EH (cell line): ENCODE measurements at regions not wholly inside any gene's neighbourhood (a gene's known extent, or its start where the extent isn't known, plus 50 kb on each side); places are given as distances from the start of the nearest gene placed in this dataset.
"Not testable (repeated sequence)": the region's sequence is repeated elsewhere in the genome, so short reads cannot be mapped to it uniquely, and the experiment has no call there.

Experiments
- DNase-seq: peaks from one replicate; pipeline ENCODE4 v3.0.0-alpha.2; 2015; ENCODE audit warnings: low read depth

DNA sequence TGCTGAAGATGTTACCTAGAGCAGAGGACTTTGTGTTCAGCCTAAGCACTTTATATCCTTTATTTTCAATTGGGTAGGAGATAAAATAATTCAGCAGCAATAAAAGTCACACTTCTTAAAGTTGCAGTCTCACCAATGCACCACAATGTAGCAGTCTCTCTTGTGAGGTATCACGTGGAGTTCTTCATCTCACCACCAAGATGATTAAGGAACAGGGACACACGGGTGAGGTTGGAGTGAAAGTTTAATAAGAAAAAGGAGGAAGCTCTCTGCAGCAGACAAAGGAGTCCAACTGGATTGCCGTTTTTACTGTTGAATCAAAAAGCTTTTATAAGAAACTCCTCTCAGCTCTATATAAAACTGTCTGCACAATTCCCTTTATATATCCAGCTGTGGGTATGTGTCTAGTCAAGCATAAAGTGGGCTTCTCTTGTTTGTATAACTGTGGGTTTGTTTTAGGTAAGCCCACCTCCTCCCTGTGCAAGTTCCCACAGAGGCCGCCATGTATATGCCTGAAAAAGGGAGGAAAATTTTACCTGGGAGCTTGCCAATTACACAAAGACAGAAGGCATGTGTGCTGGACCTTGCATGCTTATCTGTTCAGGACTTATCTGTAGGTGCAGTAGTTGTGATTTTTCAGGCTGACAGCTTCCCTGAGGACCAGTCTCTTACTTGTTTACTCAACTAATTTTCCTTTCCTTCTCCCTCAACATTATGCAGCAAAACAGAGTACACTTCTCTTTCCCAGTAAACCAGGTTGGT, 1497.2 kb upstream of the TPTE start:
- not testable (repeated sequence) for DNase-seq

DNA sequence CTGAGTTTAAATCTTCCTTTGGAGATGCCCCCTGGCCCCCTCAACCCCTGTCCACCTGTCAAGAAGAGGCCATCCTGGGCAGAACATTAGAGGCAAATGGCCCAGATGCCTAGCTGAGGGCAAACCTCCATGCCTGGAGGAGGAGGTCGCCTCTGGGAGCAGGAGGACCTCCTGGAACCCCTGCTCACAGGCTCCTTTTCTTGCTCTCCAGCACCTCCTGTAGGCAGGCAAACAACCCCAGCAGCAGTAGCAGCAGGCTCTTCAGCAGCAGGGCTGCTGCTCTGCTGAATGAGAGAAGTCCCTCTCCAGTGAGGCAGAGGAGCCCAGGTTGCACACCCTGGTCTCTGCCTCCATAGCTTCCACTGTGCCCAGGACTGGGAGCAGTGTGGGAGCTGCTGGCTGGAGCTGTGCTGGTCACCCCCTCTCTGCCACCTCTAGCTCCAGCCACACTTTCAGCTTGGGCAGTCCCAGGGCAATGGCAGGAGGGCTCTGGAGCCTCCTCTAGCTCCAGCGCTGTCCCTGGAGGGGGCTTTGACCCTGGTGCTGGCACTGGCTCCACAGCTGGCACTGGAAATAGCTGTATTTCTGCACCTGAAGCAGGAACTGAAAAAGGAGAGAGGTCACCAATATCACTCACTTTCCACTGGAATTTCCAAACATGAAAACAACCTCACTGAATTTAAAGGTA, 1494.5 kb upstream of the TPTE start:
- not testable (repeated sequence) for DNase-seq

DNA sequence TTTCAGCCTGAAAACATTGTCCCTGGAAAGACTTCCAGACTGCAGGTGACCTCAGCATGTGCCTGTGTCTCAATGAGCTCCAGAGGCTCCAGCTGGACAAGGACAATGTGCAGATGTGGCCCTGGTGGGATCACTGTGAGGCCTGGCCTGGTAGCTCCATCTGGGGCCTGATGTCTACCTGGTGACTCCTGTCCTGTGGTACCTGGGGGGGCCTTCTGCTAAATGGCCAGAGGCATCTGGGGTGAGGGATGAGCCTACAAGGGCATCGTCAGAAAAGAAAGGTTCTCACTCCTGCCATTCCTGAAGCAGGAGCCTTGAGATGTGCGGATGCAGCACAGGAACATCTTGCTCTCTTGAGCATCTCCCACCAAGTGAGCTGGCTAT, 1494.0 kb upstream of the TPTE start:
- DNase-seq: not testable (repeated sequence)

DNA sequence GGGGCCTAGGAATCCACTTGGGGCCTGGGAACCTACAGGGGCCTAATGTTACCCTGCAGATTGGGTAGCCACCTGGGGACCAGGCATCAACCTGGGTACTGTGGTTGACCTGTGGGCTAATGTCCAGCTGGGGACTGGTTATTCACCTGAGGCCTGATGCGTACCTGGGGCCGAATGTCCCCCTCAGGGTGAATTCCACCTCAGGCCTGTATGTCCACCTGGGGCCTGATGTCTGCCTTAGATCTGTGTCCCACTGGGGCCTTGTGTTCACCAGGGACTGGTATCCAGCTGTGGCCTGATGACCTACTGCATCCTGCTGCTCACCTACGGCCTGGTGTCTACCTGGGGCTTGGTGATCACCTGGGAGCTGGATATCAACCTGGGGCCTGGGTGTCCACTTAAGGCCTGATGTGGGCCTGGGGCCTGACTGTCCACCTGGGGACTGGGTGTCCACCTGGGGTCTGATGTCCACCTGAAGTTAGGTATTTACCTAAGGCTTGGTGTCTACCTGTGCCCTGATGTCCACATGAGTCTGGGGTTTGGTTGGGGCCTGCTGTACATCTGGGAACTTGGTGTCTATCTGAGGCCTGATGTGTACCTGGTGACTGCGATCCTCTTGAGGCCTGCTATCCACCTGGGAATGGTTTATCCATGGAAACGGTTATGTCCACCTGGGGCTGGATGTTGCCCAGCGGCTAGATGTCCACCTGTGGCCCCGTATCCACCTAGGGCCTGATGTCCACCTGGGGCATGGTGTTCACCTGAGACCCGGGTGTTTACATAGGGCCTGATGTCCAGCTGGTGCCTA, 1492.6 kb upstream of the TPTE start:
- not testable (repeated sequence) for DNase-seq

DNA sequence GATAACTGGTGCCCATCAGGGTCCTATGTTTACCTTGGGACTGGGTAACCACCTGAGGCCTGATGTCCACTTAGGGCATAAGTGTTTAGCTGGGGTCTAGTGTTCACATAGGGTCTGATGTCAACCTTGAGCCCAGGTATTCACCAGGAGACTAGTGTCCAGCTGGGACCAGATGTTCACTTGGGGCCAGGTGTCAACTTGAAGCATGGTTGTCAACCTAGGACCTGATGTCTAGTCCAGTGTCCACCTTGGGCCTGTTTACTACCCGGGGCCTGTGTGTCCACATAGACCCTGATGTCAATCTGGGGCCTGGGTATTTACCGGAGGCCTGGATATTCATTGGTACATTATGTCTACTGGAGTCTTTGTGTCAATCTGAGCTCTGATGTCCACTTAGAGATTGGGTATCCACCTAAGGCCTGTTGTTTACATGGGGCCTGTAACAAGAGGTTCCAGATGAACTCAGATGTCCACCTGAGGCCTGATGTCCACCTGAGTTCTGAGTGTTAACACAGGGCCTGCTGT, 1491.2 kb upstream of the TPTE start:
- not testable (repeated sequence) for DNase-seq

DNA sequence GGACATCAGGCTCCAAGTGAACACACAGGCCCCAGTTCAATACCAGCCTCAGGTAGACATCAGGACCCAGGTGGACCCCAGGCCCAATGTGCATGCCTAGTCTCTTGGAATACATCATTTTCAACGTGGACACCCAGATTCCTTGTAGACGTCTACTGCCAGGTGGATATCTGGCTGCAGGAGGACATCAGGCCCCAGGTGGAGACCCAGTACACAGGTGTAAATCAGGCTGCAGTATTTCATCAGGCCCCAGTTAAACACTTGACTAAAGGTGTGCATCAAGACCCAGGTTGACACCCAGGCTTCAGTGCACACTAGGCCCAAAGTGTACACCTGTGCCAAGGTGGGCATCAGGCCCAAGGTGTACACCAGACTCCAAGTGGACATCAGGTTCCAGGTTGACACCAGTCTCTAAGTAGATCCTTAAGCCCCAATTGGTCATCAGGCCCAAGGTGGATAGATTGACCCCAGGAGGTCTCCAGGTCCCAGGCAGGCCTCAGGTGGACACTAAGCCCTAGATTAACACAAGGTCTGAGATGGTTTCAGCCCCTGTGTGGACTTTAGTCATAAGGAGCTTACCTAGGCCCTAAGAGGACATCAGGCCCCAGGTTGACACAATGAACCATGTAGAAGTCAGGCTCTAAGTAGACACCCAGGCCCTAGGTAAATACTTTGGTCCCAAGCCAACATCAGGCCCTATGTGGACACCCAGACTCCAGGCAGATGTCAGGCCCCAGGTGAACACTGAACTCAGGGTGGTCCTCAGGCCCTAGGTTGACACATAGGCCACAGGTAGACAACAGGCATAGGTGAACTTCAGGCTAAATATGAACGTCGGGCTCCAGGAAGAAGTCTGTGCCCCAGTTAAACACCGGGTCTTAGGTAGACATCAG, 1489.7 kb upstream of the TPTE start:
- not testable (repeated sequence) for DNase-seq

DNA sequence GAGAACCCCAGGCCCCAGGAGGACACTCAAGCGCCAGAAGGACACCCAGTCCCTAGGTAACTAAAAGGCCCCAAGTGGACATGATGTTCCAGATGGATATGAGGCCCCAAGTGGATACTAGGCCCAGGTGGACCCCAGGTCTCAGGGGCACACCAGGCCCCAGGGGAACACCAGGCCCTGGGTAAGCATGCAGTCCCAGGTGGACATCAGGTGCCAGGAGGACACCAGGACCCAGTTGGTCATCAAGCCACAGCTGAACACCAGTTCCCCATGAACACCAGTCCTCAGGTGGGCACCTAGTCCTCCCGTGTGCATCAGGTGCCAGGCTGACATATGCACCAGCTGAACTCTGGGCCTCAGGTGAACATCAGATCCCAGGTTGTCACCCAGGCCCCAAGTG, 1488.8 kb upstream of the TPTE start:
- DNase-seq: not testable (repeated sequence)

DNA sequence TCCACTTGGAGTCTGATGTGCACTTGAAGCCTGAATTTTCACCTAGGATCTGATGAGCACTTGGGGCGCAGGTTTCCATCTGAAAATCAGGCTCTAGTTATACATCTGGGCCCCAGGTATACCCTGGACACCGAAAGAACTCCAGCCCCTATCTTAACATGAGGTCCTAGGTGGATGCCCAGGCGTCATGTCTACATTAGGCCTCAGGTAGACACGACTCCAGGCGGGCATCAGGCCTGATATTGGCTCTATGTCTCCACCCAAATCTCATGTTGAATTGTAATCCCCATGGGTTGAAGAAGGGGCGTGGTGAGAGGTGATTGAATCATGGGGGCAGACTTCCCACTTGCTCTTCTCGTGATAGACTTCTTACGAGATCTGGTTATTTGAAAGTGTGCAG, 1488.1 kb upstream of the TPTE start:
- DNase-seq: not testable (repeated sequence)

DNA sequence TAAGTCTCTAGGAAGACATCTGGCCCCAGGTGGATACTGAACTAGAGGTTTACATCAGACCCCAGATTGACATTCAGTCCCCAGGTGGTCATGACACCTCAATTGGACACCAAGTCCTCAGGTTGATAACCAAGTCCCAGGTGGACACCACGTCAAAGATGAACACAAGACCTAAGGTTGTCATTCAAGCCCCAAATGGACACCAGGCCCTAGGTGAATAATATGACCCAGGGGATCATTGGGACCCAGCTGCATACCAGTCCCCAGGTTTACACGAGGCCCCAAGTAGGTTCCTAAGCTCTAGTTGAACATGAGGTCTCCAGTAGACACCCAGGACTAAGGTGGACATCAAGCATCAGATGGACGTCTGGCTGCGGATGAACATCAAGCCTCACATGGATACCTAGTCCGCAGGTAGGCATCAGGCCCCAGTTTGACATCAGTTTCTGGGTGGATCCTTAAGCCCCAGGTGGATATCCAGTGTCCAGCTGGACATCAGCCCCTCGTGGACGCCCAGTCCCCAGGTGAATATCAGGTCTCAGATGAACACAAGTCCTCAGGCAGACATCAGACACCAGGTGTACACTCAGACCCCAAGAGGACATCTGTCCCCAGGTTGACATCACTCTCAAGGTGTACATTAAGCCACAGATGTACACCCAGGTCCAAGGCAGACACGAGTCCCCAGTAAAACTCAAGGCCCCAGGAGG, 1486.7 kb upstream of the TPTE start:
- not testable (repeated sequence) for DNase-seq

DNA sequence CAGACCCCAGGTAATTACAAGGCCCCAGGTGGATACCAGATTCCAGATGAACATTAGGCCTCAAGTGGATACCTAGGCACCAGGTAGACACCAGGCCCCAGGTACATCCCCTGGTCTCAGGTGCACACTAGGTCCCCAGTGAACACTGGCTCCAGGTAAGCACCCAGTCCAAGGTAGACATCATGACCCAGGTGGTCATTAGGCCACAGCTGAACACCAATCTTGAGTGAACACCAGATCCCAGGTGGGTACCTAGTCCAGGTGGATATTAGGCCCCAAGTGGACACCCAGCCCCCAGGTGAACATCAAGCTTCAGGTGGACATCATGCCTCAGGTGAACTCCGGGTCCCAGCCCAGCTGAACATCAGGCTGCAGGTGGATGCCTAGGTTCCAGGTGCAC, 1486.2 kb upstream of the TPTE start:
- not testable (repeated sequence) for DNase-seq

DNA sequence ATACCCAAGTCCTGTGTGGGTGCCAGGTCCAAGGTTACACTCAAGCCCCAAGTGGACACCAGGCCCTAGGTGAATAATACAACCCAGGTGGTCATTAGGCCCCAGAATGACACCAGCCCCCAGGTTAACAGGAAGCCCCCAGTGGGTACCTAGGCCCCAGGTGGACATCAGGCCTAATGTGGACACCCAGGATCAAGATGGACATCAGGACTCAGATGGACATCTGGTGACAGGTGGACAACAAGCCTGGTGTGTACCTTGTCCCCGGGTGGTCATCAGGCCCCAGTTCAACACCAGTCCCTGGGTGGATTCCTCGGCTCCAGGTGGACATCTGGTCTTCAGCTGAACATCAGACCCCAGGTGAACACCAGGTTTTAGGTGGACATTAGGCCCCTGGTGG, 1485.4 kb upstream of the TPTE start:
- not testable (repeated sequence) for DNase-seq

DNA sequence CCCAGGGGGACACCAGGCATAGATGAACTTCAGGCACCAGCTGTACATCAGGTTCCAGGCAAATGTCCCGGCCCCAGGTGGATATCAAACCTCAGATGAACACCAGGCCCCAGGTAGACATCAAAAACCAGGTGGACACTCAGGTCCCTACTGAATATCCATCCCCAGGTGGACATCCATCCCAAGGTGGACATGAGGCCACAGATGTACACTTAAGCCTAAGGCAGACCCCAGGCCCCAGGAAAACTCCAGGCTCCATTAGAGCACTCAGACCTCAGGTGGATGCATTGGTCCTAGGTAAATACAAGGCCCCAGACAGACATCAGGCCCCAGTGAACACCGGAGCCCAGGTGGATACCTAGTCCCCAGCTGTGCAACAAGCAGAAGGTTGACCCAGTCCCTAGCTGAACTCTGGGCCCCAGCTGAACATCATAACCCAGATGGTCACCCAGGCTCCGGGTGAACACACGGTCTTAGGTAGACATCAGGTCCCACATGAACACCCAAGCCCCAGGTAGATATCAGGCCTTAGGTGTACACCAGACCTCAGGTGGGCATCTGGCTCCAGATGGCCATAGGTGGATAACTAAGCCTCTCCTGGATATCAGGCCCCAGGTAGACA, 1484.3 kb upstream of the TPTE start:
- DNase-seq: not testable (repeated sequence)

DNA sequence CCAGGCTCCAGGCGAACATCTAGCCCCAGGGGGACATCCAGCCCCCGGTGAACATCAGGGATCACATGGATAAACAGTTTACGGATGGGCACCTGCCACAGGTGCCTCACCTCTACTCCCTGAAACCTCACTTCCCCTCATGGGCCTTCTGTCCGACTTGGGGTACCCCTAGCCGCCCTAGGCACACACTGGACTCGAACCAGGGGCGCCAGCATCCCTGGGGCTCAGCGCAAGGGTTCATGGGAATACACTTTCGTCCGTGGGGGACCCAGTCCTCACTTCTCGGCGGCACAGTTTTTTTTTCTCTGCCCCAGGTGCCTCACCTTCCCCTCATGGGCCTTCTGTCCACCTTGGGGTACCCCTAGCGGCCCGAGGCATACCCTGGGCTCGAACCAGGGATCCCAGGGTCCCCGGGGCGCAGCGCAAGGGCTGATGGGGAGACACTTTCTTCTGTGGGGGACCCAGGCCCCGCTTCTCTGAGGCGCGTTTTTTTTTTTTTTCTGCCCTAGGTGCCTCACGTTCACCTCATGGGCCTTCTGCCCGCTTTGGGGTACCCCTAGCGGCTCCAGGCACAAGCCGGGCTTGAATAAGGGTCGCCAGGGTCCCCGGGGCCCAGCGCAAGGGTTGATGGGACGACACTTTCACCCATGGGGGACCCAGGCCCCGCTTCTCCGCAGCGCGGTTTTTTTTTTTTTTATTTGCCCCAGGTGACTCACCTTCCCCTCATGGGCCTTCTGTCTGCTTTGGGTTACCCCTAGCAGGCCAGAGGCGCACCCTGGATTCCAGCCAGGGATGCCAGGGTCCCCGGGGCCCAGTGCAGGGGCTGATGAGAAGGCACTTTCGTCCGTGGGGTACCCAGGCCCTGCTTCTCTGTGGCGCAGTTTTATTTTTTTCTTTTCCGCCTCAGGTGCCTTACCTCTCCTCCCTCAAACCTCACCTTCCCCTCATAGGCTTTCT, 1483.5 kb upstream of the TPTE start:
- not testable (repeated sequence) for DNase-seq

DNA sequence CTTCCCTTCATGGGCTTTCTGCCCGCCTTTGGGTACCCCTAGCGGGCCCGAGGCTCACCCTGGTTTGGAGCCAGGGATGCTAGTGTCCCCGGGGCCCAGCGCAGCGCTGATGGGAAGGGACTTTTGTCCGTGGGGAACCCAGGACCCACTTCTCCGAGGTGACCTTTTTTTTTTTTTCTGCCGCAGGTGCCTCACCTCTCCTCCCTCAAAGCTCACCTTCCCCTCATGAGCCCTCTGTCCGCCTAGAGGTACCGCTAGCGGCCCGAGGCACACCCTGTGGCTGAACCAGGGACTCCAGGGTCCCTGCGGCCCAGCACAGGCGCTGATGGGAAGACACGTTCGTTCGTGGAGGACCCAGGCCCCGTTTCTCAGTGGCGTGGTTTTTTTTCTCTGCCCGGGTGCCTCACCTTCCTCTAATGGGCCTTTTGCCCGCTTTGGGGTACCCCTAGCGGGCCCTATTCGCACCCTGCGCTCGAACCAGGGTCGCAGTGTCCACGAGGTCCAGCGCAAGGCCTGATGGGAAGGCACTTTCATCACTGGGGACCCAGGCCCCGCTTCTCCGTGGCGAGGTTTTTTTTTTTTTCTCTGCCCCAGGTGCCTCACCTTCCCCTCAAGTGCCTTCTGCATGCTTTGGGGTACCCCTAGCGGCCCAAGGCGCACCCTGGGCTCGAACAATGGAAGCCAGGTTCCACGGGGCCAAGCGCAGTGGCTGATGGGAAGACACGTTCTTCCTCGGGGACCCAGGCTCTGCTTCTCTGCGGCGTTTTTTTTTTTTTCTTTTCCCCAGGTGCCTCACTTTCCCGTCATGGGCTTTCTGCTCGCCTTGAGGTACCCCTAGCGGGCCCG, 1481.6 kb upstream of the TPTE start:
- not testable (repeated sequence) for DNase-seq

DNA sequence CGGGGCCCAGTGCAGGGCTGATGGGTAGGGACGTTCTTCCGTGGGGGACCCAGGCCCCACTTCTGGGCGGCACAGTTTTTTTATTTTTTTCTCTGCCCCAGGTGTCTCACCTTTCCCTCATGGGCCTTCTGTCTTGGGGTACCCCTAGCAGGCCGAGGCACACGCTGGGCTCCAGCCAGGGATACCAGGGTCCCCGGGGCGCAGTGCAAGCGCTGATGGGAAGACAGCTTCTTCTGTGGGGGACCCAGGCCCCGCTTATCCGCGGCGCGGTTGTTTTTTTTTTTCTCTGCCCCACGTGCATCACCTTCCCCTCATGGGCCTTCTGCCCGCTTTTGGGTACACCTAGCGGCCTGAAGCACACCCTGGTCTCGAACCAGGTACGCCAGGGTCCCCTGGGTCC, 1481.0 kb upstream of the TPTE start:
- DNase-seq: not testable (repeated sequence)

DNA sequence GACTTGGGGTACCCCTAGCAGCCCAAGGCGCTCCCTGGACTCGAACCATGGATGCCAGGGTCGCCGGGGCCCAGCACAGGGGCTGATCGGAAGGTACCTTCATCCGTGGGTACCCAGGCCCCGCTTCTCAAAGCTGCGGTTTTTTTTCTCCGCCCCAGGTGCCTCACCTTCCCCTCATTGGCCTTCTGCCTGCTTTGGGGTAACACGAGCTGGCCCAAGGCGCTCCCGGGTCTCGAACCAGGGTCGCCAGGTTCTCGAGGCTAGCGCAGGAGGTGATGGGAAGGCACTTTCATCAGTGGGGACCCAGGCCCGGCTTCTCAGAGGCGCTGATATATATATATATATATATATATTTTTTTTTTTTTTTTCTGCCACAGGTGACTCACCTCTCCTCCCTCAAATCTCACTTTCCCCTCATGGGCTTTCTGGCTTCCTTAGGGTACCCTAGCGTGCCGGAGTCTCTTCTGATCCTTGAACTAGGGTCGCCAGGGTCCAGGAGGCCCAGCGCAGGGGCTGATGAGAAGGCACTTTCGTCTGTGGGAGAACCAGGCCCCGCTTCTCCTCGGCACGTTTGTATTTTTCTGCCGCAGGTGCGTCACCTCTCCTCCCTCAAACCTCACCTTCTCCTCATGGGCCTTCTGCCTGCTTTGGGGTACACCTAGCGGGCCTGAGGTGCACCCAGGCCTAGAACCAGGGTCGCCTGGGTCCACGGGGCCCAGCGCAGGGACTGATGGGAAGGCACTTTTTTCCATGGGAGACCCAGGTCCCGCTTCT, 1480.0 kb upstream of the TPTE start:
- not testable (repeated sequence) for DNase-seq

DNA sequence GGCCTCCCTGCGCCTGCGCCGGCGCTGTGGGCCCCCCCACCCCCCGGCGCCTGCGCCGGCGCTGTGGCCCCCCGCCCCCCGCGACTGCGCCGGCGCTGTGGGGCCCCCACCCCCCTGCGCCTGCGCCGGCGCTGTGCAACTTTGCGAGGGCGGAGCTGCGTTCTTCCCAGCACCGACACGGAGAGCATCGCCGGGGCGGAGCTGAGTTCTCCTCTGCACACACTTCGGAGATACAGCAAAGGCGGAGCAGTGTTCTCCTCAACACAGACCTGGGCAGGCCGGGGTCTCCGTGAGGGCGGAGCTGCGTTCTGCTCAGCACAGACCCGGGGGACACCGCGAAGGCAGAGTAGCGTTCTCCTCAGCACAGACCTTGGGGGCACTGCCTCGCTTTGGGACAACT, 1478.3 kb upstream of the TPTE start:
- DNase-seq: not testable (repeated sequence)
